CD4-positive, alpha-beta T cell (primary cell): ENCODE measurements at regions not wholly inside any gene's neighbourhood (a gene's known extent, or its start where the extent isn't known, plus 50 kb on each side); places are given as distances from the start of the nearest gene placed in this dataset.

ENCODE experiments used
- ATAC-seq: fragments of 200-7000 bp; cut with Tn5 transposase; one replicate; pipeline ENCODE4 v1.10.0; 2022; ENCODE audit warnings: mild to moderate bottlenecking; ENCODE audit not compliant: poor library complexity
- CTCF ChIA-PET: fragments of 350-600 bp; sonication (Branson Sonifier 250); formaldehyde crosslinking; loops from one replicate; lab custom pipeline; 2021; ENCODE audit warnings: antibody characterized with exemption, inconsistent platforms; lab: Charles Lee
- POLR2A ChIA-PET: fragments of 350-600 bp; sonication (Branson Sonifier 250); formaldehyde crosslinking; loops from one replicate; lab custom pipeline; 2021; ENCODE audit warnings: antibody characterized with exemption, inconsistent platforms; lab: Charles Lee
- DNase-seq, 14 experiments: peaks; one replicate each; pipeline ENCODE4 v3.0.0-alpha.2; 2013 to 2020; ENCODE audit warnings: mixed read lengths in 2 of 14
- H3K27ac ChIP-seq, 2 donors: one replicate each; pipeline versions ENCODE4 v1.5.1 to v1.7.0; 2013; ENCODE audit warnings: low read length in 2 of 2, low read depth in 1 of 2, mild to moderate bottlenecking in 1 of 2
- H3K27me3 ChIP-seq, 2 experiments: 1 replicate in 1 of 2; 2 replicates in 1 of 2; pipeline versions ENCODE4 v1.6.1 to v1.7.0; 2013; ENCODE audit warnings: low read length in 2 of 2, control low read depth in 1 of 2, mild to moderate bottlenecking in 1 of 2, moderate library complexity in 1 of 2; ENCODE audit not compliant: insufficient read depth in 2 of 2, control insufficient read depth in 1 of 2
- H3K36me3 ChIP-seq: one replicate; pipeline ENCODE4 v1.6.1; 2013; ENCODE audit warnings: low read length, control low read depth; ENCODE audit not compliant: insufficient read depth
- H3K4me1 ChIP-seq: one replicate; pipeline ENCODE4 v1.6.1; 2013; ENCODE audit warnings: low read length, control low read depth; ENCODE audit not compliant: insufficient read depth
- H3K4me3 ChIP-seq: one replicate; pipeline ENCODE4 v1.5.1; 2013; ENCODE audit warnings: mild to moderate bottlenecking, low read length, moderate library complexity
- H3K9me3 ChIP-seq, 2 experiments: 1 replicate in 1 of 2; 2 replicates in 1 of 2; pipeline versions ENCODE4 v1.6.1 to v1.7.0; 2013; ENCODE audit warnings: low read length in 2 of 2, mild to moderate bottlenecking in 2 of 2, control low read depth in 1 of 2, moderate library complexity in 1 of 2; ENCODE audit not compliant: control insufficient read depth in 1 of 2, insufficient read depth in 1 of 2
- H3K27ac Mint-ChIP-seq: one replicate; pipeline ENCODE4 v1.8.0; 2020; ENCODE audit warnings: mixed read lengths
- H3K27me3 Mint-ChIP-seq: one replicate; pipeline ENCODE4 v1.8.0; 2021; ENCODE audit warnings: mixed read lengths
- H3K36me3 Mint-ChIP-seq: one replicate; pipeline ENCODE4 v1.8.0; 2021; ENCODE audit warnings: low read depth, mixed read lengths
- H3K4me1 Mint-ChIP-seq: one replicate; pipeline ENCODE4 v1.8.0; 2021; ENCODE audit warnings: low read depth, mixed read lengths
- H3K4me3 Mint-ChIP-seq: one replicate; pipeline ENCODE4 v1.8.0; 2020; ENCODE audit warnings: mild to moderate bottlenecking, mixed read lengths
- H3K9me3 Mint-ChIP-seq: one replicate; pipeline ENCODE4 v1.8.0; 2020; ENCODE audit warnings: mixed read lengths
- CTCF ChIP-seq: fragments of 200-600 bp; IDR thresholded peaks from one replicate; pipeline ENCODE4 v1.8.0; 2022; ENCODE audit warnings: antibody characterized with exemption, mild to moderate bottlenecking
- intact Hi-C, 2 experiments: fragments of 100-400 bp; cut with DNase I in 1 of 2; cut with micrococcal nuclease in 1 of 2; formaldehyde crosslinking; loops; one replicate each; pipeline versions ENCODE4 v1.15.1 to v1.9.0; 2023 to 2025; cut with DNase I, micrococcal nuclease

GRCh38 chr7:106480616-106481031 lies 180.3 kb downstream of the CCDC71L start:
- POLR2A ChIA-PET = no interaction called here
- Histone ChIP-seq H3K27me3 (peaks cover 4 to 7% of the 10 kb centered on the region in 2 experiments), H3K4me3 (no peak overlapping the region), H3K36me3 (no peaks in the 10 kb centered on the region), H3K9me3 (no peaks in the 10 kb centered on the region), H3K4me1 (no peaks in the 10 kb centered on the region), H3K27ac (no peak overlapping the region)
- no peak for TF ChIP-seq CTCF
- Mint-ChIP-seq H3K27me3 (peaks cover 27% of the 10 kb centered on the region), H3K4me3 (no peak overlapping the region), H3K27ac (no peak overlapping the region), H3K9me3 (no peaks in the 10 kb centered on the region), H3K36me3 (no peaks in the 10 kb centered on the region), H3K4me1 (no peaks in the 10 kb centered on the region)
- DNase-seq (no peak), ATAC-seq (no peak)
- intact Hi-C loops = no loop called here
- CTCF ChIA-PET = no interaction called here

GRCh38 chr7:106480161-106480579 lies 180.8 kb downstream of the CCDC71L start:
- ATAC-seq (no peak), DNase-seq (no peak)
- no peak for TF ChIP-seq CTCF
- H3K27ac ChIP-seq = no peak overlapping the region
- H3K4me1 ChIP-seq = no peaks in the 10 kb centered on the region
- peaks cover 4 to 7% of the 10 kb centered on the region in 2 experiments for H3K27me3 ChIP-seq
- intact Hi-C loops = no loop called here
- Mint-ChIP-seq H3K36me3 (no peaks in the 10 kb centered on the region), H3K27me3 (peaks cover 22% of the 10 kb centered on the region), H3K9me3 (no peaks in the 10 kb centered on the region), H3K27ac (no peak overlapping the region), H3K4me1 (no peaks in the 10 kb centered on the region), H3K4me3 (no peak overlapping the region)
- H3K9me3 ChIP-seq = no peaks in the 10 kb centered on the region
- H3K36me3 ChIP-seq = no peaks in the 10 kb centered on the region
- CTCF ChIA-PET = no interaction called here
- H3K4me3 ChIP-seq = no peak overlapping the region
- POLR2A ChIA-PET = no interaction called here

GRCh38 chr7:106476751-106477150 lies 184.2 kb downstream of the CCDC71L start:
- ATAC-seq = no peak
- H3K4me1 Mint-ChIP-seq = no peaks in the 10 kb centered on the region
- no peaks in the 10 kb centered on the region for H3K9me3 Mint-ChIP-seq
- Histone ChIP-seq H3K4me1 (no peaks in the 10 kb centered on the region), H3K27me3 (peaks cover 5 to 6% of the 10 kb centered on the region in 2 experiments), H3K4me3 (no peak overlapping the region), H3K36me3 (no peaks in the 10 kb centered on the region), H3K27ac (no peak overlapping the region), H3K9me3 (no peaks in the 10 kb centered on the region)
- no peak overlapping the region for H3K4me3 Mint-ChIP-seq
- no peak overlapping the region for H3K27ac Mint-ChIP-seq
- CTCF ChIA-PET = no interaction called here
- no peaks in the 10 kb centered on the region for H3K36me3 Mint-ChIP-seq
- TF ChIP-seq CTCF = no peak
- POLR2A ChIA-PET = no interaction called here
- H3K27me3 Mint-ChIP-seq = peaks cover 5% of the 10 kb centered on the region
- DNase-seq = no peak
- intact Hi-C loops = no loop called here
